H9 (cell line): ENCODE measurements at regions not wholly inside any gene's neighbourhood (a gene's known extent, or its start where the extent isn't known, plus 50 kb on each side); places are given as distances from the start of the nearest gene placed in this dataset.

Experiments
- DNase-seq: peaks from one replicate; pipeline ENCODE4 v3.0.0-alpha.2; 2017
- H2AFZ ChIP-seq: one replicate; pipeline ENCODE4 v1.6.1; 2013; ENCODE audit warnings: mild to moderate bottlenecking, low read length, control low read depth, moderate library complexity
- H2AK5ac ChIP-seq: 2 replicates; pipeline ENCODE4 v1.6.1; 2013; ENCODE audit warnings: low read length, control low read depth, mixed read lengths; ENCODE audit not compliant: insufficient read length
- H2BK120ac ChIP-seq: one replicate; pipeline ENCODE4 v1.6.1; 2013; ENCODE audit warnings: low read depth, mild to moderate bottlenecking, low read length, control low read depth, inconsistent platforms; ENCODE audit not compliant: poor library complexity, severe bottlenecking
- H2BK12ac ChIP-seq: 2 replicates; pipeline ENCODE4 v1.6.1; 2013; ENCODE audit warnings: low read length, control low read depth, mixed read lengths, low read depth; ENCODE audit not compliant: insufficient read length
- H2BK15ac ChIP-seq: 2 replicates; pipeline ENCODE4 v1.6.1; 2013; ENCODE audit warnings: low read depth, low read length, control low read depth
- H2BK20ac ChIP-seq: one replicate; pipeline ENCODE4 v1.6.1; 2013; ENCODE audit warnings: low read depth, mild to moderate bottlenecking, low read length, control low read depth, inconsistent platforms; ENCODE audit not compliant: poor library complexity, severe bottlenecking
- H2BK5ac ChIP-seq: 2 replicates; pipeline ENCODE4 v1.6.1; 2013; ENCODE audit warnings: low read length, control low read depth, mixed read lengths; ENCODE audit not compliant: insufficient read length
- H3K14ac ChIP-seq: 2 replicates; pipeline ENCODE4 v1.6.1; 2013; ENCODE audit warnings: low read length, control low read depth; ENCODE audit not compliant: insufficient read depth
- H3K18ac ChIP-seq: 2 replicates; pipeline ENCODE4 v1.6.1; 2013; ENCODE audit warnings: low read depth, mild to moderate bottlenecking, mixed read lengths, low read length, control low read depth; ENCODE audit not compliant: insufficient read length
- H3K23ac ChIP-seq: 2 replicates; pipeline ENCODE4 v1.6.1; 2013; ENCODE audit warnings: low read length, control low read depth, mixed read lengths, low read depth; ENCODE audit not compliant: insufficient read length
- H3K23me2 ChIP-seq: 2 replicates; pipeline ENCODE4 v1.6.1; 2013; ENCODE audit warnings: low read depth, mild to moderate bottlenecking, mixed read lengths, low read length, control low read depth; ENCODE audit not compliant: insufficient read length, poor library complexity, severe bottlenecking
- H3K27ac ChIP-seq: 2 replicates; pipeline ENCODE4 v1.5.1; 2013; ENCODE audit warnings: low read length, control low read depth, mixed read lengths, low read depth; ENCODE audit not compliant: insufficient read length
- H3K27me3 ChIP-seq: 2 replicates; pipeline ENCODE4 v1.6.1; 2013; ENCODE audit warnings: low read length, control low read depth, inconsistent platforms; ENCODE audit not compliant: insufficient read depth
- H3K4ac ChIP-seq: 2 replicates; pipeline ENCODE4 v1.6.1; 2013; ENCODE audit warnings: low read depth, mild to moderate bottlenecking, control low read depth, inconsistent platforms, low read length, moderate library complexity
- H3K4me1 ChIP-seq: 2 replicates; pipeline ENCODE4 v1.6.1; 2013; ENCODE audit warnings: low read length, control low read depth, inconsistent platforms; ENCODE audit not compliant: insufficient read depth
- H3K4me2 ChIP-seq: 2 replicates; pipeline ENCODE4 v1.6.1; 2013; ENCODE audit warnings: low read length, control low read depth, mixed read lengths; ENCODE audit not compliant: insufficient read length, insufficient read depth
- H3K56ac ChIP-seq: 2 replicates; pipeline ENCODE4 v1.6.1; 2013; ENCODE audit warnings: low read depth, mild to moderate bottlenecking, mixed read lengths, low read length, control low read depth; ENCODE audit not compliant: insufficient read length
- H3K79me1 ChIP-seq: 2 replicates; pipeline ENCODE4 v1.6.1; 2013; ENCODE audit warnings: low read depth, mild to moderate bottlenecking, moderate library complexity, low read length, control low read depth, inconsistent platforms; ENCODE audit not compliant: insufficient read depth, poor library complexity, severe bottlenecking
- H3K79me2 ChIP-seq: 2 replicates; pipeline ENCODE4 v1.6.1; 2013; ENCODE audit warnings: low read length, control low read depth, inconsistent platforms; ENCODE audit not compliant: insufficient read depth
- H3K9ac ChIP-seq: 2 replicates; pipeline ENCODE4 v1.6.1; 2013; ENCODE audit warnings: low read length, control low read depth, mixed read lengths; ENCODE audit not compliant: insufficient read length; ENCODE audit errors: extremely low read depth
- H3K9me3 ChIP-seq: one replicate; pipeline ENCODE4 v1.6.1; 2013; ENCODE audit warnings: low read depth, low read length, inconsistent platforms; ENCODE audit not compliant: control insufficient read depth
- H3T11ph ChIP-seq: one replicate; pipeline ENCODE4 v1.6.1; 2013; ENCODE audit warnings: mild to moderate bottlenecking, low read length, control low read depth, inconsistent platforms
- H4K20me1 ChIP-seq: one replicate; pipeline ENCODE4 v1.6.1; 2013; ENCODE audit not compliant: control insufficient read depth, insufficient read length, insufficient read depth
- H4K5ac ChIP-seq: 2 replicates; pipeline ENCODE4 v1.6.1; 2013; ENCODE audit warnings: low read depth, mild to moderate bottlenecking, mixed read lengths, low read length, control low read depth; ENCODE audit not compliant: insufficient read length
- H4K8ac ChIP-seq: replicated peaks from 2 replicates; pipeline ENCODE4 v1.6.1; 2013; ENCODE audit warnings: low read length, control low read depth, mixed read lengths, low read depth; ENCODE audit not compliant: insufficient read length
- H4K91ac ChIP-seq: 2 replicates; pipeline ENCODE4 v1.6.1; 2013; ENCODE audit warnings: low read depth, mild to moderate bottlenecking, moderate library complexity, mixed read lengths, low read length, control low read depth; ENCODE audit not compliant: insufficient read length
- H3K27ac Mint-ChIP-seq, 3 experiments: 2 replicates in 2 of 3; 3 replicates in 1 of 3; pipeline ENCODE4 v1.8.0; 2020 to 2021; ENCODE audit warnings: mixed read lengths in 3 of 3, mild to moderate bottlenecking in 1 of 3, moderate library complexity in 1 of 3
- H3K27me3 Mint-ChIP-seq: 2 replicates; pipeline ENCODE4 v1.8.0; 2021; ENCODE audit warnings: low read depth, mild to moderate bottlenecking, moderate library complexity, mixed read lengths
- H3K36me3 Mint-ChIP-seq, 3 experiments: 2 replicates in 2 of 3; 3 replicates in 1 of 3; pipeline ENCODE4 v1.8.0; 2020 to 2021; ENCODE audit warnings: low read depth in 3 of 3, mixed read lengths in 3 of 3; ENCODE audit not compliant: insufficient read depth in 1 of 3
- H3K4me1 Mint-ChIP-seq, 2 experiments: 2 replicates each; pipeline ENCODE4 v1.8.0; 2020; ENCODE audit warnings: mixed read lengths in 2 of 2
- H3K4me3 Mint-ChIP-seq, 2 experiments: 2 replicates in 1 of 2; 3 replicates in 1 of 2; pipeline ENCODE4 v1.8.0; 2020 to 2021; ENCODE audit warnings: mild to moderate bottlenecking in 2 of 2, mixed read lengths in 2 of 2, moderate library complexity in 1 of 2
- H3K9me3 Mint-ChIP-seq, 2 experiments: 2 replicates in 1 of 2; 3 replicates in 1 of 2; pipeline ENCODE4 v1.8.0; 2020; ENCODE audit warnings: mild to moderate bottlenecking in 2 of 2, mixed read lengths in 2 of 2, moderate library complexity in 1 of 2
- WGBS: extraction: QIAGEN DNeasy Blood & Tissue Kit; methylation state at CpG from one replicate; pipeline ENCODE4 v1.1.7; 2013; ENCODE audit warnings: missing lambda C conversion rate, low lambda C conversion rate, mixed read lengths; ENCODE audit not compliant: insufficient read length; ENCODE audit errors: extremely low coverage; 5-methylcytosine and 5-hydroxymethylcytosine counted together
- TF ChIP-seq, protein P1 (sequence below): fragments of 200-600 bp; sonication (generic); conservative IDR thresholded peaks from 3 replicates; pipeline ENCODE4 v1.8.0; 2021; ENCODE audit warnings: antibody characterized with exemption, mild to moderate bottlenecking

DNA sequence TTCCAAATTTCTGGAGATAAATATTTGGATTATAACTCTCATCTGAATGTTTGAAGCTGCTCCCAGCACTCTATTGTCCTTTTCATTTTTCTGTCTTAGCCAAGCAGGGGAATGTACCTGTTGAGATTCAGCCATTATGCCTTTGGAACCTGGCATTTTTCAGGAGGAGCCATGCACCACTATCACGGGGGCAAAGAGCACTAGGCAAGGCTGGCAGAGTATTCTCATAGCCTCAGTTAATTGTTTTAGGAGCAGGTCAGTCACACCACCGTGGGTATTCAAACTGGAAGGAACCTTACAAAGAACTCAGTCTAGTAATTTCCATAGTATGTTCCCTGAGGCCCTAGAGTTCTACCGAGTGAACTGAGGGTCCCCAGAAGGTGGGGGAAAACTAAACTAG, 348.9 kb downstream of the TMEM114 start:
- Histone ChIP-seq H2BK5ac (no peak overlapping the region), H3K14ac (no peak overlapping the region), H2BK120ac (no peak overlapping the region), H3K4me2 (no peak overlapping the region), H3K79me2 (no peaks in the 10 kb centered on the region), H3K23ac (no peak overlapping the region), H3K9me3 (no peaks in the 10 kb centered on the region), H2BK20ac (no peak overlapping the region), H2BK15ac (no peak overlapping the region), H3K4me1 (no peaks in the 10 kb centered on the region), H3K56ac (no peak overlapping the region), H3K27me3 (no peaks in the 10 kb centered on the region), H3K27ac (no peak overlapping the region), H3K79me1 (no peaks in the 10 kb centered on the region), H4K5ac (no peak overlapping the region), H2BK12ac (no peak overlapping the region), H2AFZ (no peak overlapping the region), H2AK5ac (no peak overlapping the region), H3K23me2 (no peaks in the 10 kb centered on the region), H3K4ac (no peak overlapping the region), H3K9ac (no peak overlapping the region), H4K20me1 (no peaks in the 10 kb centered on the region), H4K8ac (no peak overlapping the region), H3K18ac (no peak overlapping the region), H4K91ac (no peak overlapping the region), H3T11ph (no peak overlapping the region)
- peaks cover 2% of the 10 kb centered on the region; the same call in 1 of the 2 replicates for H3K27me3 Mint-ChIP-seq
- H3K4me3 Mint-ChIP-seq, result no peak overlapping the region
- no peak overlapping the region for H3K27ac Mint-ChIP-seq
- no peaks in the 10 kb centered on the region; a peak in 1 of 4 replicates for H3K4me1 Mint-ChIP-seq
- WGBS, result no CpG with 5 or more reads among the region's 3 CpGs
- TF ChIP-seq, protein P1, sequence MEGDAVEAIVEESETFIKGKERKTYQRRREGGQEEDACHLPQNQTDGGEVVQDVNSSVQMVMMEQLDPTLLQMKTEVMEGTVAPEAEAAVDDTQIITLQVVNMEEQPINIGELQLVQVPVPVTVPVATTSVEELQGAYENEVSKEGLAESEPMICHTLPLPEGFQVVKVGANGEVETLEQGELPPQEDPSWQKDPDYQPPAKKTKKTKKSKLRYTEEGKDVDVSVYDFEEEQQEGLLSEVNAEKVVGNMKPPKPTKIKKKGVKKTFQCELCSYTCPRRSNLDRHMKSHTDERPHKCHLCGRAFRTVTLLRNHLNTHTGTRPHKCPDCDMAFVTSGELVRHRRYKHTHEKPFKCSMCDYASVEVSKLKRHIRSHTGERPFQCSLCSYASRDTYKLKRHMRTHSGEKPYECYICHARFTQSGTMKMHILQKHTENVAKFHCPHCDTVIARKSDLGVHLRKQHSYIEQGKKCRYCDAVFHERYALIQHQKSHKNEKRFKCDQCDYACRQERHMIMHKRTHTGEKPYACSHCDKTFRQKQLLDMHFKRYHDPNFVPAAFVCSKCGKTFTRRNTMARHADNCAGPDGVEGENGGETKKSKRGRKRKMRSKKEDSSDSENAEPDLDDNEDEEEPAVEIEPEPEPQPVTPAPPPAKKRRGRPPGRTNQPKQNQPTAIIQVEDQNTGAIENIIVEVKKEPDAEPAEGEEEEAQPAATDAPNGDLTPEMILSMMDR, result no peak
- H3K36me3 Mint-ChIP-seq, result no peaks in the 10 kb centered on the region; a peak in 1 of 7 replicates
- H3K9me3 Mint-ChIP-seq, result no peaks in the 10 kb centered on the region
- DNase-seq, result no peak
